ENCODE measurements at regions not wholly inside any gene's neighbourhood (a gene's known extent, or its start where the extent isn't known, plus 50 kb on each side); places are given as distances from the start of the nearest gene placed in this dataset.
"Not testable (repeated sequence)": the region's sequence is repeated elsewhere in the genome, so short reads cannot be mapped to it uniquely, and the experiment has no call there.

- TF ChIP-seq POU2F2 (IDR thresholded peaks at IDR 0.05; ENCODE audit: low read depth, low read length) (no peak), SPI1 (IDR thresholded peaks at IDR 0.05; ENCODE audit: low read depth, low read length) (no peak), TAF1 (IDR thresholded peaks at IDR 0.05; ENCODE audit: low read depth, low read length) (no peak), POLR2AphosphoS5 (IDR thresholded peaks at IDR 0.05; ENCODE audit: low read depth, low read length) (no peak), PAX5 (IDR thresholded peaks at IDR 0.05; ENCODE audit: insufficient read depth, low read length, severe bottlenecking) (no peak), POLR2A (IDR thresholded peaks at IDR 0.05; ENCODE audit: low read depth, low read length) (no peak)
- DNase-seq (ENCODE audit: insufficient read length, low spot score) (no peak), FAIRE-seq (no peak)
Observed at GRCh38 chr5:39702928-39703327, 278.1 kb upstream of the DAB2 start.

- FAIRE-seq (no peak), DNase-seq (ENCODE audit: insufficient read length, low spot score) (no peak)
- TF ChIP-seq PAX5 (IDR thresholded peaks at IDR 0.05; ENCODE audit: insufficient read depth, low read length, severe bottlenecking) (no peak), SPI1 (IDR thresholded peaks at IDR 0.05; ENCODE audit: low read depth, low read length) (no peak), TAF1 (IDR thresholded peaks at IDR 0.05; ENCODE audit: low read depth, low read length) (no peak)
Observed at GRCh38 chr5:39700523-39700922, 275.7 kb upstream of the DAB2 start.

- FAIRE-seq: no peak
- DNase-seq (ENCODE audit: insufficient read length, low spot score): no peak
- TF ChIP-seq PAX5 (IDR thresholded peaks at IDR 0.05; ENCODE audit: insufficient read depth, low read length, severe bottlenecking): no peak
- no peak for TF ChIP-seq POLR2AphosphoS5 (IDR thresholded peaks at IDR 0.05; ENCODE audit: low read depth, low read length)
- no peak for TF ChIP-seq POLR2A (IDR thresholded peaks at IDR 0.05; ENCODE audit: low read depth, low read length)
- TF ChIP-seq SPI1 (IDR thresholded peaks at IDR 0.05; ENCODE audit: low read depth, low read length): no peak
- TF ChIP-seq POU2F2 (IDR thresholded peaks at IDR 0.05; ENCODE audit: low read depth, low read length): no peak
- no peak for TF ChIP-seq TAF1 (IDR thresholded peaks at IDR 0.05; ENCODE audit: low read depth, low read length)
Observed at GRCh38 chr5:39698838-39699560, 274.2 kb upstream of the DAB2 start.

DNA sequence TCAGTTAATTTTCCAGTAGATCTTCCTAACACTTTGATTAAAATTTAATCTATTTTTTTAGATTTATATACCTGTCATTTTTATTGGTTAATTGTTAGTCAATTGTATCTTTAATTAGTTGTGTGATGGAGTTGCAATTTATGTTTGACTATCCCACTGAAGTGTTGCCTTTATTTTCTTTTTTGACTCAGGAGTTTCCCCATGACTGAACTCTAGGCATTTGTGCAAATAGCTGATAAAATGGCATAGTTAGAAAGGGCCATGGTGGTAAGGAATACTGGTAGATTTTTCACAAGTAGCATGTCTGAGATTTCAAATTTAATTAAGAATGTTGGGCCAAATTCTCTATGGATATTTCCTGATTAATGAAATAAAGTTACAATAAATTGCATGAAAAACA lies 273.1 kb upstream of the DAB2 start:
- FAIRE-seq: no peak
- DNase-seq (ENCODE audit: insufficient read length, low spot score): no peak
- TF ChIP-seq SPI1 (IDR thresholded peaks at IDR 0.05; ENCODE audit: low read depth, low read length) (no peak), TAF1 (IDR thresholded peaks at IDR 0.05; ENCODE audit: low read depth, low read length) (no peak), POLR2A (IDR thresholded peaks at IDR 0.05; ENCODE audit: low read depth, low read length) (no peak), POU2F2 (IDR thresholded peaks at IDR 0.05; ENCODE audit: low read depth, low read length) (no peak), PAX5 (IDR thresholded peaks at IDR 0.05; ENCODE audit: insufficient read depth, low read length, severe bottlenecking) (no peak), POLR2AphosphoS5 (IDR thresholded peaks at IDR 0.05; ENCODE audit: low read depth, low read length) (no peak)

- no peak for DNase-seq (ENCODE audit: insufficient read length, low spot score)
- no peak for FAIRE-seq
- TF ChIP-seq SPI1 (IDR thresholded peaks at IDR 0.05; ENCODE audit: low read depth, low read length): no peak
- TF ChIP-seq POLR2AphosphoS5 (IDR thresholded peaks at IDR 0.05; ENCODE audit: low read depth, low read length): no peak
- TF ChIP-seq PAX5 (IDR thresholded peaks at IDR 0.05; ENCODE audit: insufficient read depth, low read length, severe bottlenecking): no peak
- TF ChIP-seq POLR2A (IDR thresholded peaks at IDR 0.05; ENCODE audit: low read depth, low read length): no peak
- no peak for TF ChIP-seq POU2F2 (IDR thresholded peaks at IDR 0.05; ENCODE audit: low read depth, low read length)
- no peak for TF ChIP-seq TAF1 (IDR thresholded peaks at IDR 0.05; ENCODE audit: low read depth, low read length)
Observed at GRCh38 chr5:39696672-39697398, 272.1 kb upstream of the DAB2 start.

- TF ChIP-seq PAX5 (IDR thresholded peaks at IDR 0.05; ENCODE audit: insufficient read depth, low read length, severe bottlenecking) (no peak), POLR2AphosphoS5 (IDR thresholded peaks at IDR 0.05; ENCODE audit: low read depth, low read length) (no peak), TAF1 (IDR thresholded peaks at IDR 0.05; ENCODE audit: low read depth, low read length) (no peak), POU2F2 (IDR thresholded peaks at IDR 0.05; ENCODE audit: low read depth, low read length) (no peak), POLR2A (IDR thresholded peaks at IDR 0.05; ENCODE audit: low read depth, low read length) (no peak), SPI1 (IDR thresholded peaks at IDR 0.05; ENCODE audit: low read depth, low read length) (no peak)
- no peak for DNase-seq (ENCODE audit: insufficient read length, low spot score)
- FAIRE-seq: no peak
Observed at GRCh38 chr5:39691993-39692392, 267.2 kb upstream of the DAB2 start.

DNA sequence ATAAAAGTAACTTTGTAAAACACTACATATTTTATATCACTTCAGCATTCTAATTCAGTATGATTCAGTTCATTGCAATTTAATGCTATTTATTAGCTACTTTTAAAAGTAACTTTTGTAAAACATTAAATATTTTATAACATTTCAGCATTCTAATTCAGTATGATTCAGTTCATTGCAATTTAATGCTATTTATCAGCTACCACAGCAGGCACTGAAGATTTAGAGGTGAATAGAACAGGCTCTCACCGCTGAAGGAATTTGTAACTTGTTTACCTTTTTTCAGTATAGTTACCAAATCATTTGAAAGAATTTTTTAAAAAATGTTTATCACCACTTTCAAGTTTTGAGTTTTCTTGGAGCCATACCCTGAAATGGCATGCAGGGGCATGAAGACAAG lies 266.4 kb upstream of the DAB2 start:
- FAIRE-seq (no peak), DNase-seq (ENCODE audit: insufficient read length, low spot score) (no peak)
- TF ChIP-seq POU2F2 (IDR thresholded peaks at IDR 0.05; ENCODE audit: low read depth, low read length) (no peak), SPI1 (IDR thresholded peaks at IDR 0.05; ENCODE audit: low read depth, low read length) (no peak), POLR2AphosphoS5 (IDR thresholded peaks at IDR 0.05; ENCODE audit: low read depth, low read length) (no peak), POLR2A (IDR thresholded peaks at IDR 0.05; ENCODE audit: low read depth, low read length) (no peak), TAF1 (IDR thresholded peaks at IDR 0.05; ENCODE audit: low read depth, low read length) (no peak), PAX5 (IDR thresholded peaks at IDR 0.05; ENCODE audit: insufficient read depth, low read length, severe bottlenecking) (no peak)

- TF ChIP-seq SPI1 (IDR thresholded peaks at IDR 0.05; ENCODE audit: low read depth, low read length) (no peak), TAF1 (IDR thresholded peaks at IDR 0.05; ENCODE audit: low read depth, low read length) (no peak), PAX5 (IDR thresholded peaks at IDR 0.05; ENCODE audit: insufficient read depth, low read length, severe bottlenecking) (no peak), POU2F2 (IDR thresholded peaks at IDR 0.05; ENCODE audit: low read depth, low read length) (no peak), POLR2AphosphoS5 (IDR thresholded peaks at IDR 0.05; ENCODE audit: low read depth, low read length) (no peak), POLR2A (IDR thresholded peaks at IDR 0.05; ENCODE audit: low read depth, low read length) (no peak)
- FAIRE-seq: no peak
- DNase-seq (ENCODE audit: insufficient read length, low spot score): no peak
Observed at GRCh38 chr5:39689919-39690318, 265.1 kb upstream of the DAB2 start.

DNA sequence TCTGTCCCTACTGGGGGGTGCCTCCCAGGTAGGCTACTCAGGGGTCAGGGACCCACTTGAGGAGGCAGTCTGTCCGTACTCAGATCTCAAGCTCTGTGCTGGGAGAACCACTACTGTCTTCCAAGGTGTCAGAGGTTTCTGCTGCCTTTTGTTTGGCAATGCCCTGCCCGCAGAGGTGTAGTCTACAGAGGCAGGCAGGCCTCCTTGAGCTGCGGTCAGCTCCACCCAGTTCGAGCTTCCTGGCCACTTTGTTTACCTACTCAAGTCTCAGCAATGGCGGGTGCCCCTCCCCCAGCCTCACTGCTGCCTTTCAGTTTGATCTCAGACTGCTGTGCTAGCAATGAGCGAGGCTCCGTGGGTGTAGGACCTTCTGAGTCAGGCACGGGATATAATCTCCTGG lies 263.1 kb upstream of the DAB2 start:
- DNase-seq (ENCODE audit: insufficient read length, low spot score); FAIRE-seq: not testable (repeated sequence)

GRCh38 chr5:39680213-39680612 lies 255.4 kb upstream of the DAB2 start:
- no peak for DNase-seq (ENCODE audit: insufficient read length, low spot score)
- TF ChIP-seq TAF1 (IDR thresholded peaks at IDR 0.05; ENCODE audit: low read depth, low read length) (no peak), POLR2A (IDR thresholded peaks at IDR 0.05; ENCODE audit: low read depth, low read length) (no peak), POU2F2 (IDR thresholded peaks at IDR 0.05; ENCODE audit: low read depth, low read length) (no peak), PAX5 (IDR thresholded peaks at IDR 0.05; ENCODE audit: insufficient read depth, low read length, severe bottlenecking) (no peak), POLR2AphosphoS5 (IDR thresholded peaks at IDR 0.05; ENCODE audit: low read depth, low read length) (no peak), SPI1 (IDR thresholded peaks at IDR 0.05; ENCODE audit: low read depth, low read length) (no peak)
- no peak for FAIRE-seq

All from GM12891 (cell line).